ENCODE measurements at regions not wholly inside any gene's neighbourhood (a gene's known extent, or its start where the extent isn't known, plus 50 kb on each side); places are given as distances from the start of the nearest gene placed in this dataset.

- H3K4me3 Mint-ChIP-seq (ENCODE audit: low read depth, unreplicated experiment): peak overlapping the region; percentile 17
Observed at GRCh38 chr20:50267866-50268219, 77.2 kb downstream of the CEBPB start.

GRCh38 chr20:50269091-50270033 lies 78.7 kb downstream of the CEBPB start:
- Mint-ChIP-seq H3K4me1 (ENCODE audit: low read depth, unreplicated experiment) (peaks cover 64% of the 10 kb centered on the region), H3K4me3 (ENCODE audit: low read depth, unreplicated experiment) (no peak overlapping the region), H3K27ac (ENCODE audit: unreplicated experiment) (peak overlapping the region; percentile 48), H3K27me3 (ENCODE audit: unreplicated experiment) (no peaks in the 10 kb centered on the region), H3K9me3 (ENCODE audit: low read depth, unreplicated experiment) (no peaks in the 10 kb centered on the region), H3K36me3 (ENCODE audit: insufficient read depth, unreplicated experiment) (peaks cover 11% of the 10 kb centered on the region)
- intact Hi-C loops (cut with micrococcal nuclease; ENCODE audit: unreplicated experiment): loop anchor here (5.0 kb wide), 1 partner anchor 193 kb away; no protein-coding TSS in a partner anchor
- CTCF ChIA-PET: no interaction called here
- TF ChIP-seq CTCF (IDR thresholded peaks at IDR 0.05; ENCODE audit: unreplicated experiment): no peak
- DNase-seq: no peak
- no TSS peak for BruUV-seq (replicated peaks)

More at GRCh38 chr20:50267866-50268219, 77.2 kb downstream of the CEBPB start:
- H3K4me1 Mint-ChIP-seq (ENCODE audit: low read depth, unreplicated experiment): peaks cover 49% of the 10 kb centered on the region
- no peaks in the 10 kb centered on the region for H3K27me3 Mint-ChIP-seq (ENCODE audit: unreplicated experiment)
- intact Hi-C loops (cut with micrococcal nuclease; ENCODE audit: unreplicated experiment): loop anchor here (1.0 to 5.0 kb wide), 2 partner anchors 76 to 194 kb away; no protein-coding TSS in a partner anchor
- BruUV-seq (replicated peaks): TSS peak; percentile 83
- CTCF ChIA-PET: interaction anchor here (0.7 to 2.0 kb wide), 21 partner anchors 12 to 203 kb away, joined by 3 to 11 read pairs (median 4); partner anchors contain the start of gene CEBPB
- no peaks in the 10 kb centered on the region for H3K9me3 Mint-ChIP-seq (ENCODE audit: low read depth, unreplicated experiment)
- peaks cover 11% of the 10 kb centered on the region for H3K36me3 Mint-ChIP-seq (ENCODE audit: insufficient read depth, unreplicated experiment)
- no peak for TF ChIP-seq CTCF (IDR thresholded peaks at IDR 0.05; ENCODE audit: unreplicated experiment)
- DNase-seq: no peak
- H3K27ac Mint-ChIP-seq (ENCODE audit: unreplicated experiment): peak overlapping the region; percentile 85

GRCh38 chr20:50270034-50270395 lies 79.4 kb downstream of the CEBPB start:
- Mint-ChIP-seq H3K9me3 (ENCODE audit: low read depth, unreplicated experiment) (no peaks in the 10 kb centered on the region), H3K27ac (ENCODE audit: unreplicated experiment) (no peak overlapping the region), H3K36me3 (ENCODE audit: insufficient read depth, unreplicated experiment) (peaks cover 11% of the 10 kb centered on the region), H3K27me3 (ENCODE audit: unreplicated experiment) (no peaks in the 10 kb centered on the region), H3K4me3 (ENCODE audit: low read depth, unreplicated experiment) (no peak overlapping the region), H3K4me1 (ENCODE audit: low read depth, unreplicated experiment) (peaks cover 64% of the 10 kb centered on the region)
- CTCF ChIA-PET: no interaction called here
- TF ChIP-seq CTCF (IDR thresholded peaks at IDR 0.05; ENCODE audit: unreplicated experiment): no peak
- intact Hi-C loops (cut with micrococcal nuclease; ENCODE audit: unreplicated experiment): no loop called here
- no TSS peak for BruUV-seq (replicated peaks)
- DNase-seq: no peak

- no peaks in the 10 kb centered on the region for H3K9me3 Mint-ChIP-seq (ENCODE audit: low read depth, unreplicated experiment)
- peaks cover 60% of the 10 kb centered on the region for H3K4me1 Mint-ChIP-seq (ENCODE audit: low read depth, unreplicated experiment)
- H3K4me3 Mint-ChIP-seq (ENCODE audit: low read depth, unreplicated experiment): no peak overlapping the region
- intact Hi-C loops (cut with micrococcal nuclease; ENCODE audit: unreplicated experiment): no loop called here
- no TSS peak for BruUV-seq (replicated peaks)
- no peak for TF ChIP-seq CTCF (IDR thresholded peaks at IDR 0.05; ENCODE audit: unreplicated experiment)
- CTCF ChIA-PET: interaction anchor here (0.6 kb wide), 1 partner anchor 170 kb away, joined by 6 read pairs; no protein-coding TSS in a partner anchor
- H3K36me3 Mint-ChIP-seq (ENCODE audit: insufficient read depth, unreplicated experiment): peaks cover 11% of the 10 kb centered on the region
- no peak overlapping the region for H3K27ac Mint-ChIP-seq (ENCODE audit: unreplicated experiment)
- DNase-seq: no peak
- no peaks in the 10 kb centered on the region for H3K27me3 Mint-ChIP-seq (ENCODE audit: unreplicated experiment)
Observed at GRCh38 chr20:50270569-50270968, 79.9 kb downstream of the CEBPB start.
